ENCODE measurements at regions not wholly inside any gene's neighbourhood (a gene's known extent, or its start where the extent isn't known, plus 50 kb on each side); places are given as distances from the start of the nearest gene placed in this dataset.

DNA sequence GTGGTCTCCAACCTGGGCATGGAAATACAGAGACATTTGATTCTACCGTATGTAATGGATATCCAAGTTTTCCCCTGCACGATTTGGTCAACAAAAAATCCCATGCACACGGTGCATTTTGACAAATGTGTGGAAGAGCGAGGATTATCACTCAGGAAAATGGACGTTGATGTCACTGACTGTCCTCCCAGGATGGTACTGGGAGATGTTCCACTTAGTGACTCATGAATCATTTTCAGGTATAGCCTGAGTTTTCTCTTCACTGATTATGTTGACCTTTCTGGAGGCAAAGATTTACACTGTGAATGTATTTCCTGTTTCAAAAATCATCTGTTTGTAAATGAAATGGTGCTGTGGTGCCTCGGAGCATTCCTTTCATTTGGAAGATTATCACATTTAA, 596.7 kb upstream of the ADAMTS9 start (continued):
- TF ChIP-seq RXRA (IDR thresholded peaks at IDR 0.05; ENCODE audit: borderline replicate concordance, low read depth) (no peak), MEF2A (IDR thresholded peaks at IDR 0.05; ENCODE audit: borderline replicate concordance, low read depth) (no peak), EP300 (IDR thresholded peaks at IDR 0.05; ENCODE audit: borderline replicate concordance in 1 of 2, low read depth in 1 of 2, low read length in 1 of 2) (no peak), FOSL2 (IDR thresholded peaks at IDR 0.05; ENCODE audit: borderline replicate concordance, low read depth) (no peak), JUND (IDR thresholded peaks at IDR 0.05) (no peak), NFIC (IDR thresholded peaks at IDR 0.05; ENCODE audit: borderline replicate concordance) (no peak)
- TF ChIP-seq, protein P1, sequence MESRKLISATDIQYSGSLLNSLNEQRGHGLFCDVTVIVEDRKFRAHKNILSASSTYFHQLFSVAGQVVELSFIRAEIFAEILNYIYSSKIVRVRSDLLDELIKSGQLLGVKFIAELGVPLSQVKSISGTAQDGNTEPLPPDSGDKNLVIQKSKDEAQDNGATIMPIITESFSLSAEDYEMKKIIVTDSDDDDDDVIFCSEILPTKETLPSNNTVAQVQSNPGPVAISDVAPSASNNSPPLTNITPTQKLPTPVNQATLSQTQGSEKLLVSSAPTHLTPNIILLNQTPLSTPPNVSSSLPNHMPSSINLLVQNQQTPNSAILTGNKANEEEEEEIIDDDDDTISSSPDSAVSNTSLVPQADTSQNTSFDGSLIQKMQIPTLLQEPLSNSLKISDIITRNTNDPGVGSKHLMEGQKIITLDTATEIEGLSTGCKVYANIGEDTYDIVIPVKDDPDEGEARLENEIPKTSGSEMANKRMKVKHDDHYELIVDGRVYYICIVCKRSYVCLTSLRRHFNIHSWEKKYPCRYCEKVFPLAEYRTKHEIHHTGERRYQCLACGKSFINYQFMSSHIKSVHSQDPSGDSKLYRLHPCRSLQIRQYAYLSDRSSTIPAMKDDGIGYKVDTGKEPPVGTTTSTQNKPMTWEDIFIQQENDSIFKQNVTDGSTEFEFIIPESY (IDR thresholded peaks at IDR 0.05; ENCODE audit: borderline replicate concordance, low read depth): no peak
- TF ChIP-seq, protein P2, sequence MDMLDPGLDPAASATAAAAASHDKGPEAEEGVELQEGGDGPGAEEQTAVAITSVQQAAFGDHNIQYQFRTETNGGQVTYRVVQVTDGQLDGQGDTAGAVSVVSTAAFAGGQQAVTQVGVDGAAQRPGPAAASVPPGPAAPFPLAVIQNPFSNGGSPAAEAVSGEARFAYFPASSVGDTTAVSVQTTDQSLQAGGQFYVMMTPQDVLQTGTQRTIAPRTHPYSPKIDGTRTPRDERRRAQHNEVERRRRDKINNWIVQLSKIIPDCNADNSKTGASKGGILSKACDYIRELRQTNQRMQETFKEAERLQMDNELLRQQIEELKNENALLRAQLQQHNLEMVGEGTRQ (IDR thresholded peaks at IDR 0.05; ENCODE audit: borderline replicate concordance, low read depth, low read length): no peak

DNA sequence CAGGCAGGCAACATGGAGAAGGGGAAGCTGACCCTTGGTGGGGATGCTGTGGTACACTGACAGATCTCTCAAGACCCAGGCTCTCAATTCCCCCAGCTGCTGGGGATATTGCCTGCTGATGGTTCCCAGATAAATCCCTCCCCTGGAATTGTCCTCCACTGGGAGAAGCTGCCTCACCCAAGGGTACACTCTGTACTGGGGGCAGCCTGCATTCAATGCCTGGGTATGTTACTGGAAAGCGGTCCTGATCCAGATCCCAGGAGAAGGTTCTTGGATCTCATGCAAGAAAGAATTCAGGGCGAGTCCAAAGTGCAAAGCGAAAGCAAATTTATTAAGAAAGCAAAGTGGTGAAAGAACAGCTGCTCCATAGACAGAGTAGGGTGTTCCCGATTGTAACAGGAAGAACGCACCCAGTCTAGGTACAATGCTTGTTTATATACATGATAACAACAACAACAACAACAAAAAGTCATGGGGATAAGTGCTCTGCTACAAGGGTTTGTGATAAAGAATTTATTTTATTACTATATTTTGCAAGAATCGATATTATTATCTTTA, 591.5 kb upstream of the ADAMTS9 start:
- Histone ChIP-seq H3K36me3 (replicated peaks in 1 of 2; ENCODE audit: control insufficient read depth in 1 of 2, insufficient read depth in 2 of 2, low read length in 1 of 2) (no peaks in the 10 kb centered on the region), H3K9me3 (no peaks in the 10 kb centered on the region), H3K27ac (ENCODE audit: low read depth in 2 of 2, low read length in 1 of 2) (no peak overlapping the region), H4K20me1 (ENCODE audit: insufficient read depth) (no peaks in the 10 kb centered on the region), H3K79me2 (ENCODE audit: insufficient read depth) (no peaks in the 10 kb centered on the region), H3K27me3 (ENCODE audit: insufficient read depth) (no peaks in the 10 kb centered on the region), H3K4me3 (ENCODE audit: low read depth in 2 of 2, low read length in 1 of 2) (no peak overlapping the region), H3K9me2 (no peaks in the 10 kb centered on the region), H3K9ac (no peak overlapping the region), H3F3A (replicated peaks; ENCODE audit: insufficient read depth) (no peaks in the 10 kb centered on the region), H3K4me1 (ENCODE audit: control insufficient read depth in 1 of 2, insufficient read depth in 2 of 2, low read depth in 1 of 2, low read length in 1 of 2) (no peaks in the 10 kb centered on the region; a peak in 1 of 4 replicates), H3K4me2 (no peak overlapping the region), H2AFZ (ENCODE audit: low read depth) (no peak overlapping the region)
- TF ChIP-seq, protein P1 (IDR thresholded peaks at IDR 0.05; ENCODE audit: borderline replicate concordance, low read depth): no peak
- TF ChIP-seq POLR2AphosphoS5 (IDR thresholded peaks at IDR 0.05; ENCODE audit: low read depth, low read length) (no peak), TEAD4 (IDR thresholded peaks at IDR 0.05; ENCODE audit: borderline replicate concordance, insufficient read depth) (no peak), NFIC (IDR thresholded peaks at IDR 0.05; ENCODE audit: borderline replicate concordance) (no peak), ELF1 (IDR thresholded peaks at IDR 0.05) (no peak), RXRA (IDR thresholded peaks at IDR 0.05; ENCODE audit: borderline replicate concordance, low read depth) (no peak), JUND (IDR thresholded peaks at IDR 0.05) (no peak), GABPA (IDR thresholded peaks at IDR 0.05; ENCODE audit: low read depth) (no peak), FOSL2 (IDR thresholded peaks at IDR 0.05; ENCODE audit: borderline replicate concordance, low read depth) (no peak), TCF12 (IDR thresholded peaks at IDR 0.05) (no peak), EP300 (IDR thresholded peaks at IDR 0.05; ENCODE audit: borderline replicate concordance in 1 of 2, low read depth in 1 of 2, low read length in 1 of 2) (no peak)
- TF ChIP-seq, protein P3, sequence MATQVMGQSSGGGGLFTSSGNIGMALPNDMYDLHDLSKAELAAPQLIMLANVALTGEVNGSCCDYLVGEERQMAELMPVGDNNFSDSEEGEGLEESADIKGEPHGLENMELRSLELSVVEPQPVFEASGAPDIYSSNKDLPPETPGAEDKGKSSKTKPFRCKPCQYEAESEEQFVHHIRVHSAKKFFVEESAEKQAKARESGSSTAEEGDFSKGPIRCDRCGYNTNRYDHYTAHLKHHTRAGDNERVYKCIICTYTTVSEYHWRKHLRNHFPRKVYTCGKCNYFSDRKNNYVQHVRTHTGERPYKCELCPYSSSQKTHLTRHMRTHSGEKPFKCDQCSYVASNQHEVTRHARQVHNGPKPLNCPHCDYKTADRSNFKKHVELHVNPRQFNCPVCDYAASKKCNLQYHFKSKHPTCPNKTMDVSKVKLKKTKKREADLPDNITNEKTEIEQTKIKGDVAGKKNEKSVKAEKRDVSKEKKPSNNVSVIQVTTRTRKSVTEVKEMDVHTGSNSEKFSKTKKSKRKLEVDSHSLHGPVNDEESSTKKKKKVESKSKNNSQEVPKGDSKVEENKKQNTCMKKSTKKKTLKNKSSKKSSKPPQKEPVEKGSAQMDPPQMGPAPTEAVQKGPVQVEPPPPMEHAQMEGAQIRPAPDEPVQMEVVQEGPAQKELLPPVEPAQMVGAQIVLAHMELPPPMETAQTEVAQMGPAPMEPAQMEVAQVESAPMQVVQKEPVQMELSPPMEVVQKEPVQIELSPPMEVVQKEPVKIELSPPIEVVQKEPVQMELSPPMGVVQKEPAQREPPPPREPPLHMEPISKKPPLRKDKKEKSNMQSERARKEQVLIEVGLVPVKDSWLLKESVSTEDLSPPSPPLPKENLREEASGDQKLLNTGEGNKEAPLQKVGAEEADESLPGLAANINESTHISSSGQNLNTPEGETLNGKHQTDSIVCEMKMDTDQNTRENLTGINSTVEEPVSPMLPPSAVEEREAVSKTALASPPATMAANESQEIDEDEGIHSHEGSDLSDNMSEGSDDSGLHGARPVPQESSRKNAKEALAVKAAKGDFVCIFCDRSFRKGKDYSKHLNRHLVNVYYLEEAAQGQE (IDR thresholded peaks at IDR 0.05; ENCODE audit: low read depth, low read length): no peak
- TF ChIP-seq, protein P2 (IDR thresholded peaks at IDR 0.05; ENCODE audit: borderline replicate concordance, low read depth, low read length): no peak
- CTCF ChIA-PET: no interaction called here
- 69% methylated on average over 6 of the region's 6 CpGs for whole genome bisulfite sequencing (ENCODE audit: low lambda C conversion rate)
- no peak for DNase-seq
- POLR2A ChIA-PET: no interaction called here
